CD4-positive, alpha-beta T cell treated with Interleukin-21 for 1 hour (primary cell): ENCODE measurements at regions not wholly inside any gene's neighbourhood (a gene's known extent, or its start where the extent isn't known, plus 50 kb on each side); places are given as distances from the start of the nearest gene placed in this dataset.
"Not testable (repeated sequence)": the region's sequence is repeated elsewhere in the genome, so short reads cannot be mapped to it uniquely, and the experiment has no call there.

Experiments used
- DNase-seq: peaks from one replicate; pipeline ENCODE4 v3.0.0-alpha.2; 2020

DNA sequence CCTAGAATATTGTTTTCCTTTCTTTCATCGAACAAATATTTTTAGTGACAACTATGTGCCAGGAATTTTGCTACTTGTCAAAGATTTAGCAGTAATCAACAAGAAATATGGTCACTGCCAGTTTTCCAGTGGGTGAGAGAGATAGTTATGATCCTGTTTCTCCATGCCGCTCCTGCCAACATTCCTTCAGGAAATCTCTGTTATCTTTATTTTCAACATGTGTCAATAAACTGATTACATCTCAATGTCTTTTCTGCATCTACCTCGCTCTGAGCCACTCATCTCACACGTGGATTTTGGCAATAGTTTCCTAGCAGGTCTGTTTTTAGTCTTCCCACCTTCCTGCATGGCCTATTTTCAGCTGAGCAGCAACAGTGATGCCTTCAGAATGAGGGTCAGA, 650.0 kb upstream of the STXBP6 start:
- no peak for DNase-seq

DNA sequence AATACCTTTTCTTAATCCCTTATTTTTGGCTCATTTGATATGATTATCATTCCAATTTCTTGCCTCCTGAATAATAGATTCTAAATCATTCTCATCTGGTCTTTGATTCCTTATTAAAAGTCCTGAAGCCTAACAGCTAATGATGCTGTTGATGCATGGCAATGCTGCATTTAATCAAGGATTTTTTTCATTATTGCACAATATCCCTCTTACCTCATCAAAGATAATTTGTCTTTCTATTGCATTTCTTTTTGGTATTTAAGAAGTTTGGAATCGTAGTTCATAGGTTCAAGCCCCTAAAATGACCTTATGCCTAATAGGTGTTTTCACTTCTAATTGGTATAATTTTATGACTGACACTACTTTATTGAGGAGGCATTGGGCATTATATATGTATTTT, 648.2 kb upstream of the STXBP6 start:
- DNase-seq: no peak

DNA sequence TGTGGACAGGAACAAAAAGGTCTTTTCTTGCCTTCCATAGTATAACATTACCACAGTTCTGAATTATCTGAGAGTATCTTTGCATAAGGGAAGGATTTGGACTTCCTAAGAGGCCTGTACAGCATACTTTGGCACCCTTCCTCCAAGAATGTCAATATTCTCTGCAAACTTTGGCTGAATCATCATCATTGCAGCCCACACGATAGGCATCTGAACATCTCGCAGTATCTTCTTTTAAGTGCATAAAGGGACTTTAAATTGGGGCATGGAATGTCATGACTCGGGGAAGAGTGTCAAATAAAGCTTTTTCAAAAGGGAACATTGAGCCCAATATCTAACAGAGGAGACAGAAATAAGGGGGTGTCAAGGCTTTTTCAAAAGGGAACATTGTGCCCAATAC, 646.2 kb upstream of the STXBP6 start:
- no peak for DNase-seq

DNA sequence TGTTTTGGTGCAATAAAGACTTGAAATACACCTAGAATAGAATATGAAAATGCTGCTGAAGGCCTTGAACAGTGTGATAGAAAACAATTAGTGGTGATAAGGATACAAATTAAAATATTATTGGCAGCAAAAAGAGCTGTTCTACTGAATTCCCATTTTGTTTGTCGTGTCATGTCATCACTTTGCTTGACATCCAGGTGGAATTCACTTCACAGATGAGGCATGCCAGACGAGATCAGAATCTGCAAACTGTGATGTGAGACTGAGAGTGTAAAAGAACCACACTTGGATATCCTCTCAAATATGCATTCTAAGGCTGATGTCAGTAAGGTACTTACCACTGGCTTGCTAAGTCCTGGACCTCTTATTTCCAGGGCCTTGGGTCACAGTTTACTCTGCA, 635.1 kb upstream of the STXBP6 start:
- DNase-seq: no peak

DNA sequence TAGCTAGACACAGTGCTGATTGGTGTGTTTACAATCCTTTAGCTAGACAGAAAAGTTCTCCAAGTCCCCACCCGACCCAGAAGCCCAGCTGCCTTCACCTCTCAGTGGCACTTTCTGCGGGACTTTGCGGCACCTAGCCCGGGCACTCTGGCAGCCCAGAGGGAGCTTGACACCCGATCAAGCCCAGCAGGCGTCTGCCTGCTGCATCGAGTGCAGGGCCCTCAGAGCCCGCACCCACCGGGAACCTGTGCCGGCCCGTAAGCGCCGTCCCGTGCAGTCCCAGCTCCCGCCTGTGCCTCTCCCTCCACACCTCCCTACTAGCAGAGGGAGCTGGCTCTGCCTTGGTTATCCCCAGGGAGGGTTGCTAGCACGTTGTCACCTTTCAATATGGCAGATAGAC, 631.0 kb upstream of the STXBP6 start:
- DNase-seq: no peak

DNA sequence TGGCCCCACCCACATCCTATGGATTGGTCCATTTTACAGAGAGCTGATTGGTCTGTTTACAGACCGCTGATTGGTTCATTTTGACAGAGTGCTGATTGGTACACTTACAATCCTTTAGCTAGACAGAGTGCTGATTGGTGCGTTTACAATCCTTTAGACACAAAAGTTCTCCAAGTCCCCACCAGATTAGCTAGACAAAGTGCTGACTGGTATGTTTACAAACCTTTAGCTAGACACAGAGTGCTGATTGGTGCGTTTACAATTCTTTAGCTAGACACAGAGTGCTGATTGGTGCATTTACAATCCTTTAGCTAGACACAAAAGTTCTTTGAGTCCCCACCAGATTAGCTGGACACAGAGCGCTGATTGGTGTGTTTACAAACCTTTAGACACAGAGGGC, 630.6 kb upstream of the STXBP6 start:
- not testable (repeated sequence) for DNase-seq

DNA sequence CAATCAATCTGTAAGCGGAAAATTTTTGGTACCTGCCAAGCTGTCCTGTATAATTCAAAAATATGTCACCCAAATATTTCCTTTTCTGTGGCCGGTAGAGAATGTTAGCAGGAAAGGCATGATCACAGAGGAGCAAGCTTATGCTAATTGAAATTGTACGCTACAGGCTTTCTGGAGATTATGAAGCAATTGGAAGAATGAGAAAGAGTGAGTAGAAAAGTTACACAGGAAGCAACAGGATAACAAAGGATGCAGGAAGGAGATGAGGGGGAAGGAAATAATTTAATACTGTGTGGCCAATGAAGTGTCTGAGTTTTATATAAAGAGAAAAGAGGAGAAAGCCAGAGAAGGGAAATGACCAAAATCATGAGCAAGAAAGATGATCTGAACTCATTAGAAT, 627.2 kb upstream of the STXBP6 start:
- DNase-seq: no peak

DNA sequence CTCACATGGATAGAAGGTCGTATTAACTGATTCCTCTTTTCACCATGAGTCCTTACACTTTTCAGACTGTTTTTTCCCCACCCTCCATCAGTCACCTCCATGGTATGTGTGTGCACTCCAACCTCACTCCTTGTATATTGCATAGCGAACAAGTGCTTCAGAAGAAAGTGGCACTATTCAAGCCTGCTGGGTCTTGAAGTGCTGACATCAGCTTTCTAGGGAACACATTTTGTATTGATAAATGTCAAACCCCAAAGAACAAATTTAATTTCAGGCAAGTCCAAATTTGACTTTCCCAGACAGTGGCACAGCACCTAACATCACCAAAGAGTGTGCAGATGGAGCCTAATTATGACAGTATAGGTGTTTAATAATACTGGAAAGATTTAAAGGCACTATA, 617.4 kb upstream of the STXBP6 start:
- DNase-seq: no peak

DNA sequence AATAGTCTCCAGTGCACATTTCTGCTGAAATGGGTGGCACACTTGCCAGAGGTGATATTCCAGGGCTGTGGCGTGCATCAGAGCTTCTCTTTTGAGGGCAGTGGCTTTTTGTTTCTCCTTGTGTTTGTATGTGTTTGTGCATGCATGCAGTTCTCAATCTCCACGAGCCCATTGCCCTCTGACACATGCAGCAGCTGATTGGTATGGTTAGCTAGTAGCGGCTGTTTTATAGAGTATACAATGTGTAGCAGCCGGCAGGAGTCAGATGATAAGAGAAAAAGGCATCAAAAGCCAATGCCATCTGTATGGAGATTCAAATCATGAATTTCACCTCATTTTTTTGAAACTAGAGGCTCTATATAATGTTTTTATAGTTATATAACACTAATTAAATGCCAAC, 616.9 kb upstream of the STXBP6 start:
- DNase-seq: no peak

DNA sequence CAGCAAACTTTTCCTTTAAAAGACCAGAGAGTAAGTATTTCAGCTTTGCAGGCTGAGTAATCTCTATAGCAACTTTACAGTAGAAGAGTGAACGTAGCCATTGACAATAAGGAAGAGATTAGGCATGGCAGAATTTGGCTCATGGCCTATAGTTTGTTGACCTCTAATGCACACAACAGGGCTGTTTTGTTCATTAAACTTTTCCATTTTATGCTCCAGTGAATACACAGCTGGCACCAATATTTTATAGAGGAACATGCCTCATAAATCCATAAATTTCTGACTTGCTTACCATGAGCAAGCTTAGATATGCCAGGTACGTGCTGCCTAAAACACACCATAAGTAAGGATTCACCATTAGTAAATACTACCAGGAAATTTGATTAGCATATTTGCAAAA, 609.0 kb upstream of the STXBP6 start:
- no peak for DNase-seq

DNA sequence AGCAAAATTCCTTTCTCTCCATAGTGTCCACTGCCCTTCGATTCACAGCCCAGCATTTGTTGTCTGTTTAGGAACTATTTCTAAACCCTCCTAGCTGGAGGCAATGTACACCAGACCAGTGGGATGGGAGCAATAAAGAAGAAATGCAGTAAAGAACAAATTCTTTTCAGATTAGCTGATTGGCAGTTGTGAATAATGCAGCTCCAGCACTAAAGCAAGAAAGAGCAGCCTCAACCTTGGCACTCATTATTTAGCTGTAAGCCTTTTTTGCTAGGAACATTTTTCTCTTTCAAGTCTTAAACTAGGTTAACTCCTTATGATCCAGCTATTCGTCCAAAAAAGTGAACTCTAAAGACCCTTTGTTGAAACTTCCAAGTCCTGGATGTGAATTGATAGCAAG, 580.5 kb upstream of the STXBP6 start:
- no peak for DNase-seq

DNA sequence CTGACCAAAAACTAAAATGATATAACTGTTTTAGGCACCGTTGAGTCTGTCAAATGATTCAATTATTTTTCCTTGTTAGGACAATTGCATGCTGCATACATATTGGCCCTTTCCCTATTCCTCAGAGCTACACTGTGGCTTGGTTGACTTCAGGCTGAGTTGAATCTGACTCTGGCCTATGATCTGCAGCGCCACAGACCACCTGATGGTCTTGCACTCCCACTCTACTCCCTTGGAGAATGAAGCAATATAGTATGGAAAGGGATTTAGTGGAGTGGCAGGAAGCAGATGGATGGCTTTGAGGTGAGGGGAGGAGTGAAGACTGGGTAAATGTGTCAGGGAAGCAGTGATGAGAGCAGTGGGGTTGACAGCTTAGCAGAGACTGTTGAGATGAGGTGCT, 579.0 kb upstream of the STXBP6 start:
- no peak for DNase-seq

DNA sequence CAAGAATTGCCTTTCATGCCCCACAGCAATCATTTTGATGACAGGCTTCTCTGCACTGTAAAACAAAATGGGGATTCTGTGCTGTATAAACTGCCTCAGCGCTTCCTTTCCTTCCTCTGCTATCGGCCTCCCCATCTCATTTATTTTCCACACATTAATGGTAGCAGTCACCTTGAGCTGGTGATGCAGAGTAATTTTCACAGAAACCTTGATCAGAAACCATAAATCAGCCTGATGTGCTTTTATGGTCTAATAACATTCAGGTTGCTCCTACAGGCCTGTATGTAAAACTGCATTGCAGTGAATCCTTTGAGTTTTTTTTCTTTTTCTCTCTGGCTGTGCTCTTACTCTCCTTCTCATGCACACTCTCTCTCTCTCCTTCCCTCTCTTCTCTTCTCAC, 578.4 kb upstream of the STXBP6 start:
- DNase-seq: no peak

DNA sequence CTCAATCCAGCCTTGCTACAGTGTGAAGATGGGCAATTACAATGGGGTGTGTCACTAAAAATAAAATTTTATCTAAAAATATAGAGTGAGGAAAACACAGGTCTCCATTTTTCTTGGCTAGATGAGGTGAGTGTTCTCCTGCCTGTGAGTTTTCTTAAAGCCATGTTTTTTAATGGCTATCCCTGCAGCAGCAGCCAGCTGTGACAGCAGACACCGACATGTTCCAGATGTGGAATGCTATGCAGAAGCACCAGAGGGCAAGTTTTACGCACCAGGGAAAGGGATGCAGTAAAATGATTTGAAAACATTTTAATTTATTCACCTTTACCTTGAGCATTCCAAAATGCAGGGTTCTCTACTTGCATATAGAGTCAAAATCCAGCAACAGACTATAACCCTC, 577.0 kb upstream of the STXBP6 start:
- no peak for DNase-seq

DNA sequence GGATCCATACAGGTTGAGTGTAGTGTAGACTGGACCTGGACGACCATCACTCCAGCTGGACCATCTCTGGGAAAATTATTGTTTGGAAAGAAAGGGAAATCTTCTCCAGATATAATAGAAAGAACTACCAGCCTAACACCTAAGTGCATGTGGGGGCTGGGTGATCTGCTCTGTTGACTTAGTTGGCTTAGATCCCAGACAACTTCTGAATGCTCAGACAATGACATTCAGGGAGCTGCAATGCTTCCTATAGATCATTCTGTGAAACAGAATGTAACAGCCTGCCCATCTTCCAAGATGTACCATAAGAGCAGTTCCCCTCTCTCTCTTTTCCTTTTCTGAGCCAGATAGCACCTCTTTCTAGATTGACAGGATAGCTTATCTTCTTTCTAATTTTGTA, 572.8 kb upstream of the STXBP6 start:
- DNase-seq: no peak

DNA sequence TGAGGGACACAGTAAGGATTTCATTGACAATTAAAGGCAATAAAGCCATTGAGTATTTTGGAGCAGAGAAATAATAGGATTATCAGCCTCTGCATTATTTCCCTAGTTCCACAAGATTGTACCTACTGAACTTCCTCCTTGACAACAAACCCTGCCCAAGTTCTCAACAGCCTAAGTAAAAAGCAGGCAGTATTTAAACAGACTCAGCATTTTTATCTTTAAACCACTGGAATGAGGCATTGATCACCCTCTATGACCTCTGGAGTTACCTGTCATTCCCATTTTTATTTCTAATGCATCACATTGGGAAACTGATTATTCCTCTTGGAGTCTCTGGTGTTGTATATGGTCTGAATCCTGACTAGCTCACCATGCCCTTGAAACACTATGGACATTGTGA, 570.6 kb upstream of the STXBP6 start:
- DNase-seq: no peak

DNA sequence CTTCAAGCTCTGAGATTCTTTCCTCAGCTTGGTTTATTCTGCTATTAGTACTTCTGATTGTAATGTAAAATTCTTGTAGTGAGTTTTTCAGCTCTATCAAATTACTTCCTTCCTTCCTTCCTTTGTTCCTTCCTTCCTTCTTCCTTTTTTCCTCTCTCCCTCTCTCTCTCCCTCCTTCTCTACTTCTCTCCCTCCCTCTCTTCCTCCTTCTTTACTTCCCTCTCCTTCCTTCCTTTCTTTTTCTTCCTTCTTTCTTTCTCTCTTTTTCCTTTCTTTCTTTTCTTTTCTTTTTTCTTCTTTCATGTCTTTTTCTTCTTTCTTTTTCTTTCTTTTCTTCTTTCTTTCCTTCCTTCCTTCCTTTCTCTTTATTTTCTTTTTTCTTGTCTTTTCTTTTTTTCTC, 565.2 kb upstream of the STXBP6 start:
- no peak for DNase-seq

DNA sequence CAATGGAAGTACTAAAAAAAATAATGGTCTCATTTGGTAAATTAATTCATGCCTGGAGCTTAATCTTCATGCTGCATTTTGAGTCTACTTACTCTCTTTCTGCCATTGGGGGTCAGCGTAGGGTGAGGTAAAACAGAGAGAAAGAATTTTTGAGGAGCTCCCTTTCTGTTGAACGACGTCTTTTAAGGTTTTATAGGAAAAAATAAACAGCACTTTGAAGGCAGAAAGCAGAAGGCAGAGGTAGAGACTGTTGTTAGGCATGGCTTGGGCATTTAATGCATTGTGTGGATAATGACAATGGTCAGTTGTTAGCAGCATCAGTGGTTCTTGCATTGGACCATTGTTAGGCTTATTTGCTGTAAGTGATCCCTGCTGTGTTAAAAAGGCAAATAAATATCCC, 557.2 kb upstream of the STXBP6 start:
- no peak for DNase-seq

DNA sequence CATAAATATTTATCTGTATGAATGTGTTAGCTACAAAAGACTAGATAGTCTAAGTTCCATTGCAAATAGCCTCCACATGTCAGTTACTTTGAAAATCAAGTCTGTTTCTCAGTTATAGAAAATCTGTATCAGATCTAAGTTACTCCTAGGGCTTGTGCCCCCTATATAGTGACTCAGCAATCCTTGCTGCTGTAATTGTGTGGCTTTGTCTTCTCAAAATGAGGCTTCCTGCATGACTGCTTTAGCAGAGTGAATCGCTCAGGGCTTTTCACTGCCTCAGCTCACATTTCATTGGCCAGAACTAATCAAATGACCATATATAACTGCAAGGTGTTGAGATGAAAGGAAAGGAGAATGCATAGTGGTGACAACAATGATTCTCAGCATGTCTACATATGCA, 552.2 kb upstream of the STXBP6 start:
- no peak for DNase-seq

DNA sequence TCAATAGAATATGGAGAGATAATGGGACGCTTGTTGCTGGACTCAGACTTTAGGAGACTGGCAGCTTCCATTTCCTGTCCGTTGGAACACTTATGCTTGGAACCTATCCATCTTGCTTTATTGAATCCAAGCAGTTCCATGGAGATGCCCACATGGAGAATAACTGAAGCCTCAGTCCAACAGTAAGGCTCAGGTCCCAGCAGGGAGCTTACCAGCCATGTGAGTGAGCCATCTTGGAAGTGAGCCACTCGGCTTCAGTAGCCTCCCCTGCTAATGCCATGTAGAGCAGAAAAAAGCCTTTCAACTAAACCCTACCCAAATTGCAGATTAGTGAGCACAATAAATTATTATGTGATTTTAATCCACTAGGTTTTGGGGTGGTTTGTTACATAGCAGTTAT, 538.8 kb upstream of the STXBP6 start:
- no peak for DNase-seq

DNA sequence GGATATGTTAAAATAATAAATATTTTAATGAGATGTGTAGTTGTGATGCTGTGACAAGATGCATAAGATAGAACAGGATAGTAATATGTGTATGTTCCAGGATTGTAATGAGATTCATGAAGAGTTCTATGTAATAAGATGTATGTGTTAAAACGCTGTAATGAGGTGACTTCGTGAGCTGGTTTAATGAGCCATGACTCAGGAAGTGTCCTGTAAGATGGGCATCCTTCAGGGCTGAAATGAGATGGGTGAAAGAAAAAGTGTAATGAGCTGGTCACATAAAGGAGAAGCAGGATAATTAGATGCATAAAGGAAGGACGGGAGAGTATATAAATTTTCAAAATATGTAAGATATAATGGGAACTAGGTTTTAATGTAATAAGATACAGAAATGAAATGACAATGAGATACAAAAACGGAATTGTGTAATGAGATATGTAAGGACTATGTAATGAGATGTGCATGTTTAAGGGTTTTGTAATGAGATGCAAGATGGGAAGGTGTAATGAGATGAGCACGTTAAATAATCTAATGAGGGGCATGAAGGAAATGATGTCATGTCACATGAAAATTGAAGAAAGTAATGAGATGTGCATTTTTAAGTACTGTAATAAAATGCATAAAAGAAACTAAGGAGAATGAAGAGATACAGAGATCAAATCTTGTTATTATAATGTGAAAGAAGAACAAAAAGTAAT, 524.8 kb upstream of the STXBP6 start:
- no peak for DNase-seq

DNA sequence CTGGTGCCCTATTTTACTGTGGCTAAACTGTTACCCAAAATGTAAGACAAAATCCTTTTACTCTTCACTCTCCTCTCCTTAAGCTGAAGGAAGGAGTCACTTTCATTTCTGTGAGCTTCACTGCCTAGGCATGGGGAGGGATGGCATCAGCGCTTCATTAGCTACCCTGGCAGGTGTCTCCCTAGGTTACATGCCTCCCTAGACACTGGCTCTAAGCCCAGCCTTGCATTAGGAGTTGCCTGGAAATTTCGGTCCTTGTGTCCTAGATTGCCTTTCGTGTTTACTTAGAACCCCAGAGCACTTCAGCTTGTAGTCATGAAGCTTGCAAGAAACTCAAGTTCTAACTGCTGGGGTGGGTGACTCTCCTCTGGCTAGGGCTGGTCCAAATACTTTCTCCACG, 520.5 kb upstream of the STXBP6 start:
- no peak for DNase-seq

DNA sequence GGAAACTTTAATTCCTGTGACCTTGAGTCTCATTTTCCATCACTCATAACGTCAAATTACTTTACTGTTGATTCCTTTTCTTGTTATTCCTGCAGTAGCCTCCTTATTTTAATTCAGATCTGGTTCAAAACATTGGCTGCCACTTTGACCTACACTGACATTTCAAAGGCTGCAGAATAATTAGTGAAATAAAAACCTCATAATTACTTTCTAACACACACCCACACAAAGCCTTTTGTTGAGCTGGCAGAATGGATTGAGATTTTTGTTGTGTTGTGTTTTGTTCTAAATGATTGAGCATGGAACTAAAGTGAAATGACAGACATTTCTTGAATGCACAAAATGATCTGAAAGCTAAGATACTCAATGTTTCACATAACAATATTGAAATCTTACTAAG, 507.5 kb upstream of the STXBP6 start:
- no peak for DNase-seq

DNA sequence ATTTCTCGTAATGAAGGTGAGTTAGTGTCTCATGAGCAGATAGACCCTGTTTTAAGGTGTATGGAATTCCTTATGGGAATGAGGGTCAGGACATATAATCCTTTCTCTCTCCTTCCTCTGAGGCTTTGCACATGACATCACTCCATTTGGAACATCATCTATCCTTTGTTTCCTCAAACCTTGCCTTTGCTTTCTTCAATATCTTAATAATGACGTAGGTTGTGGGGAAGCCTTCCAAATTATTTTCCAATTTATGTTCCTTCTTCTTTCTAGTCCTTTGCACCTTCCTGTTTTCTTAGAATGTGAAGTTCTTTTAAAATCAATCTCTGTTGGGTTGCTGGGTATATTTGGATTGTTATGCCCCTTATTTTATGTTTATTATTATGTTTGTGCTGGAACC, 502.9 kb upstream of the STXBP6 start:
- no peak for DNase-seq

DNA sequence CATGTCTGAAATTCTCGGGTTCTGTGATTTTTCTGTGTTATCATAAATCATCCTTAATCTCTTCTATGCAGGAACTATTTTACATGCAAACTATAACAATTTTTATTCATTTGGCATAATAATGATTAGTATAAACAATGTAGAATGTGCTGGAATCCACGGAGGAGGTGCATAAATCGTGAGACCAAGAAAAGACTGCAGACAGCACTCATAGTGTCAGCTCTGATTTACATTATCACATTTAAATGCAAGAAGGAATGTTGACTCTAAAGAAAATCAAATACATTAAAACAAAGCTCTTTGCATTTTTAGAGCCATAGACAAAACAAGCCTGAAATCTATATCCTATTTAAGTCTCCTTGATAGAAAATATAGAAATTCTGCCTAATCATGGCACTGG, 501.7 kb upstream of the STXBP6 start:
- DNase-seq: no peak

DNA sequence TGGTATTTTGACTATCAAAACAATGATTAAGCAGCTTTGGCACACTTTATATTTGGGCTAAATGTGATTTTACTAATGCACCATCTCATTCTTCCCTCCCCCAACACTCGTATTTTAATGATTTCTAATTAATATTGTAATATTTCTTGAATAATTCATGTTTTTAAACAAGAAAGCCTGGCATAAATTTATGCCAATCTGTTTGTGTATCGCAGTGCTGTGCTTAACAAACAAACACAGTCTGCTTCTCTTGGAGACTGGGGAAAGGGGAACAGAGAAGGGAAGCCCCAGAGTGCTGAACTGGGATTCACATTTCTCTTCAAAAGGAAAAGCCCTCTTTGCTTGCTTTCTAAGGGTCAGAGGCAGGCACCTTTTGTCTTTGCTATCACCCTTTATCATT, 496.9 kb upstream of the STXBP6 start:
- no peak for DNase-seq
